ENCODE measurements at regions not wholly inside any gene's neighbourhood (a gene's known extent, or its start where the extent isn't known, plus 50 kb on each side); places are given as distances from the start of the nearest gene placed in this dataset.

DNA sequence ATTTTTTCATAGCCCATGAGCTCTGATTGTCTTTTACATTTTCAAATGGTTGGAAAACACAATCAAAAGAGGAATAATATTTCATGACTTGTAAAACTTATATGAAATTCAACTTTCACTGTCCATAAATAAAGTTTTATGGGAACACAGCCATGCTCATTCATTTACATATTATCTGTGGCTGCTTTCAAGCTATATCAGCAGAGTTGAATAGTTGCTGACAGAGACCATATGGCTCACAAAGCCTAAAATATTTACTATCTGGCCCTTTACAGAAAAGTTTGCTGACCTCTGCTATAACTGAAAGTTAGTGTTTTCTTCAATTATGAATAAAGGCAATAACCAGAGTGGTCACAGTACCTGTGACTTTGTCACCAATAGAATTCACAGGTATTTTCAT, 128.2 kb upstream of the GNAO1 start:
- no peak for DNase-seq (ENCODE audit: low read depth)
- H3K4me3 ChIP-seq (ENCODE audit: low read depth, low read length): no peak overlapping the region
- TF ChIP-seq, protein P1, sequence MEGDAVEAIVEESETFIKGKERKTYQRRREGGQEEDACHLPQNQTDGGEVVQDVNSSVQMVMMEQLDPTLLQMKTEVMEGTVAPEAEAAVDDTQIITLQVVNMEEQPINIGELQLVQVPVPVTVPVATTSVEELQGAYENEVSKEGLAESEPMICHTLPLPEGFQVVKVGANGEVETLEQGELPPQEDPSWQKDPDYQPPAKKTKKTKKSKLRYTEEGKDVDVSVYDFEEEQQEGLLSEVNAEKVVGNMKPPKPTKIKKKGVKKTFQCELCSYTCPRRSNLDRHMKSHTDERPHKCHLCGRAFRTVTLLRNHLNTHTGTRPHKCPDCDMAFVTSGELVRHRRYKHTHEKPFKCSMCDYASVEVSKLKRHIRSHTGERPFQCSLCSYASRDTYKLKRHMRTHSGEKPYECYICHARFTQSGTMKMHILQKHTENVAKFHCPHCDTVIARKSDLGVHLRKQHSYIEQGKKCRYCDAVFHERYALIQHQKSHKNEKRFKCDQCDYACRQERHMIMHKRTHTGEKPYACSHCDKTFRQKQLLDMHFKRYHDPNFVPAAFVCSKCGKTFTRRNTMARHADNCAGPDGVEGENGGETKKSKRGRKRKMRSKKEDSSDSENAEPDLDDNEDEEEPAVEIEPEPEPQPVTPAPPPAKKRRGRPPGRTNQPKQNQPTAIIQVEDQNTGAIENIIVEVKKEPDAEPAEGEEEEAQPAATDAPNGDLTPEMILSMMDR (IDR thresholded peaks at IDR 0.05; ENCODE audit: low read depth, low read length, missing control alignments): no peak

DNA sequence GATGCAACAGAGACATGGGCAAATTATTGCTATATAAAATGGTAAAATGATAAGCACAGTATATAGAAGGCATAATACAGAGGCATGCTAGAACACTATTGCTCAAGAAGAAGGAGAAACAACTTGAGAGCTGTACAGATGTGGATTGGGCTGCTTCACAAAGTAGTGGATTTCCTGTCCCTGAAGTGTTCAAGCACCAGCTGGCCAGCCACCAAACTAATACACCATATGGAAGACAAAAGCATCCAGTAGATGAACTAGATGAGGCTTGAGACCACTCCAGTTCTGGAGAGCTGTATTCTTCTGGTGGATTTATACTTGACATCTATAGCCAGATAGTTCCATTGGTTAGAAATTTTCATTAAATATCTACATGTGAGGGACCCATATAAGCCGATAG, 134.1 kb upstream of the GNAO1 start:
- no peak overlapping the region for H3K4me3 ChIP-seq (ENCODE audit: low read depth, low read length)
- TF ChIP-seq, protein P1 (IDR thresholded peaks at IDR 0.05; ENCODE audit: low read depth, low read length, missing control alignments): no peak
- DNase-seq (ENCODE audit: low read depth): no peak

DNA sequence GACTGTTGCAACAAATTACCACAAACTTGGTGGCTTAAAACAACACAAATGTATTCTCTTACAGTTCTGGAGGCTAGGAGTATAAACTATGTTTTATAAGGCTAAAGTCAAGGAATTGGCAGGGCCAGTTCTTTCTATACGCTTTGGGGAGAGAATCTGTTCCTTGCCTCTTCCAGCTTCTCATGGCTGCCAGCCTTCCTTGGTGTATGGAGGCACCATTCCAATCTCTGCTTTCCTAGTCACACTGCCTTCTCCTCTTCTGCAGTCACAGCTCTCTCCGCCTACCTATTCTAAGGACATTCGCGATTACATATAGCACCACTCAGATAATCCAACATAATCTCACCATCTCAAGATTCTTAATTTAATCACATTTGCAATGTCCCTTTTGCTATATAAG, 140.4 kb upstream of the GNAO1 start:
- TF ChIP-seq, protein P1 (IDR thresholded peaks at IDR 0.05; ENCODE audit: low read depth, low read length, missing control alignments): no peak
- no peak overlapping the region for H3K4me3 ChIP-seq (ENCODE audit: low read depth, low read length)
- DNase-seq (ENCODE audit: low read depth): no peak

DNA sequence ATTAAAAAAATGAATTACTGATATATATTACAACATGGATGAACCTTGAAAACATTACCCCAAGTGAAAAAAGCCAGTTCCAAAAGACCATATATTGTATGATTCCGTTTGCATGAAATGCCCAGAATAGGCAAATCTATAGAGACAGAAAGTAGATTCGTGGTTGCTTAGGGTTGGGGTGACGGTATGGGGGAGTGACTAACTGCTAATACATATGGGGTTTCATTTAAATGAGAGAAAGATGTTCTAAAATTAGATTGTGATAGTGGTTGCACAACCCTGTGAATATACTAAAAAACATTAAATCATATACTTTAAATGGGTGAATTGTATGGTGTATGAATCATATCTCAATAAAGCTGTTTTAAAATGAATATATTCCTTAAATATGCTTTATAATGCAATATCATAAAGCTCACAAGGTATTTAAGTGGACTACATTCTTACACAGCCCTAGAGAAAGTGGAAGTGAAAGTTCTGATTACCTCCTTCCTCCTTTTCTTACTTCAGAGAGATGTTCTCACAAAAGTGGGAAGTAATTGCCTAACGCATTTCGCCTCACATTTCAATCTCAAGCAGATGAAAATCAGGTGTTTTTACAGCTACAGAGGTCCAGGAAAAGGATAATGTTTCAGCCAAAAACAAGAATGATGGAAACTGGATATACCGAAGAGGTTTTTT, 142.7 kb upstream of the GNAO1 start:
- no peak overlapping the region for H3K4me3 ChIP-seq (ENCODE audit: low read depth, low read length)
- TF ChIP-seq, protein P1 (IDR thresholded peaks at IDR 0.05; ENCODE audit: low read depth, low read length, missing control alignments): no peak
- peak; percentile 13 for DNase-seq (ENCODE audit: low read depth)

DNA sequence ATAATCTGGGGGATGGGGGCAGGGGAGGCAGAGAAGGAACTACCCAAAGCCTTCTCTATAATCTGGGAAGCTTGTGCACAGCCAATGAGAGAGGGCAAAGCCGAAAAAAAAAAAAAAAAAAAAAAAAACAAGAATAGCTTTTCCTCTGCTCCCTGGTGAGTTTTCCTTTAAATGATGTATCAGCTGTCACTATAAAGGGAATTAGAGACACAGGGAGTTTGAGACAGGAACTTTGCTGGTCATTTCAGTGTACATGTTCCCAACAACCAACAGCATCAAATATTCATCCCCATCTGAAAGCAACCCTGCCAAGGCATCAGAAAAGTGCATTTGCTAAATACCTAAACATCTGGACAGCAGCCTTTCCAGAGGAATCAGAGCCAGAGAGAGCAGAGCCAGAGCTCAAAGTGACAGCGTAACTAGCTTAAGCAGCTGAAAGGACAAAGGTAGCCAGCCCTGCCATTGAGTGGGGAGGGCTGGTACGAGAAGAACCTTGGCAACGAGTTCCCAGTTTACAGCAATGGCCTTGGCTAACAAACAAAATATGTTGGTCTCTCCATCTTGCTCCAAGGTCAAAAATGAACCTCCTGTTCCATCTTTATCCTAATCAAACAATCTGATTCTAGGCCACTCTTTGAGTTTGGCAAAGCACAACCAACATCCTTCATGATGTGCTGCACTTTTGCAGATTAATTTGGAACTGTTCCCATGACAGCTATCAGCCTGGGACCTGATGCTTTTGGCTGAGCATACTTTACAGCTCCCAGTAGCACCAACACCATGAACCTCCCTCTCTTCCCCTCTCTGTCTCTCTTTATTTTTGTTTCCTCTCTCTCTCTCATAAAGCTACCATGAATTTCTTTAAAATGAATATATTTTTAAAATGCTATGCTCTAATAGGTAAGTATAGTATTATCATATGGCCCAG, 143.7 kb upstream of the GNAO1 start:
- H3K4me3 ChIP-seq (ENCODE audit: low read depth, low read length): no peak overlapping the region
- no peak for DNase-seq (ENCODE audit: low read depth)
- TF ChIP-seq, protein P1 (IDR thresholded peaks at IDR 0.05; ENCODE audit: low read depth, low read length, missing control alignments): no peak

DNA sequence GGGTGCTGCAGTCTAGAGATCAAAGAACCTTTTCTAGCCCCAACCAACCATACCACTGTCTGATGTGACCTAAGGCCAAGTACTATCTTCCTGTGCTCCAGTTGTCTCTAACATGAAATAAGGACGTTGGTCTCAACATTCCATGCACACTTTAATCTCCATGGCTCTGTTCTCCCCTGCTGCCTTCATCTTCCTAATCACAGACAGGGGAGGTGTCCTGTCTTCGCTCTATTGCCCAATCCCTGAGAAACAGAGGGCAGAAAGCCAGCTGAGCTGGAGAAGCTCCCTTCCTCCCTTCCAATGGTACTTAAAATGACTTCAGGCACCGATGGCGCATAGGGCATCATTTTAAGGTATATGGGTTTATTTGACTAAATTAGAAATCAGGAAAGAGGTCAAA, 148.9 kb upstream of the GNAO1 start:
- no peak overlapping the region for H3K4me3 ChIP-seq (ENCODE audit: low read depth, low read length)
- DNase-seq (ENCODE audit: low read depth): no peak
- TF ChIP-seq, protein P1 (IDR thresholded peaks at IDR 0.05; ENCODE audit: low read depth, low read length, missing control alignments): no peak

All from GM12864 (cell line).